Activated CD4-positive, alpha-beta T cell treated with anti-CD3 and anti-CD28 coated beads for 1 hour (primary cell): ENCODE measurements at regions not wholly inside any gene's neighbourhood (a gene's known extent, or its start where the extent isn't known, plus 50 kb on each side); places are given as distances from the start of the nearest gene placed in this dataset.

Experiments used
- DNase-seq: peaks from one replicate; pipeline ENCODE4 v3.0.0-alpha.2; 2020

- no peak for DNase-seq
These were observed 63.0 kb downstream of the NCOR2 start for GRCh38 chr12:124504273-124505000.

GRCh38 chr12:124503305-124503704, 64.1 kb downstream of the NCOR2 start:
- no peak for DNase-seq

GRCh38 chr12:124502379-124502778, 65.0 kb downstream of the NCOR2 start:
- DNase-seq = no peak

GRCh38 chr12:124501827-124502226, 65.6 kb downstream of the NCOR2 start:
- no peak for DNase-seq

GRCh38 chr12:124501112-124501561, 66.3 kb downstream of the NCOR2 start:
- DNase-seq = no peak

- DNase-seq = no peak
These were observed 67.5 kb downstream of the NCOR2 start for GRCh38 chr12:124499898-124500244.

- DNase-seq = no peak
These were observed 68.1 kb downstream of the NCOR2 start for GRCh38 chr12:124499190-124499753.

- DNase-seq = no peak
These were observed 68.9 kb downstream of the NCOR2 start for GRCh38 chr12:124498275-124499189.

GRCh38 chr12:124497658-124498057, 69.8 kb downstream of the NCOR2 start:
- no peak for DNase-seq

GRCh38 chr12:124497039-124497438, 70.4 kb downstream of the NCOR2 start:
- no peak for DNase-seq

GRCh38 chr12:124496584-124496983, 70.8 kb downstream of the NCOR2 start:
- DNase-seq = no peak

GRCh38 chr12:124495194-124495983, 72.0 kb downstream of the NCOR2 start:
- DNase-seq = no peak

- no peak for DNase-seq
These were observed 72.7 kb downstream of the NCOR2 start for GRCh38 chr12:124494751-124495129.

- no peak for DNase-seq
These were observed 73.3 kb downstream of the NCOR2 start for GRCh38 chr12:124493809-124494750.

- DNase-seq = no peak
These were observed 74.3 kb downstream of the NCOR2 start for GRCh38 chr12:124492879-124493808.

GRCh38 chr12:124491856-124492420, 75.5 kb downstream of the NCOR2 start:
- no peak for DNase-seq

GRCh38 chr12:124491310-124491709, 76.1 kb downstream of the NCOR2 start:
- DNase-seq = no peak

GRCh38 chr12:124490584-124491305, 76.7 kb downstream of the NCOR2 start:
- DNase-seq = no peak

- no peak for DNase-seq
These were observed 77.4 kb downstream of the NCOR2 start for GRCh38 chr12:124489915-124490583.
